ENCODE measurements at regions not wholly inside any gene's neighbourhood (a gene's known extent, or its start where the extent isn't known, plus 50 kb on each side); places are given as distances from the start of the nearest gene placed in this dataset.

GRCh38 chr10:117468665-117469064, 73.9 kb upstream of the EMX2 start:
- H3K36me3 Mint-ChIP-seq = no peaks in the 10 kb centered on the region
- no peak for ATAC-seq (ENCODE audit: low read depth in 2 of 2)
- H3K27me3 Mint-ChIP-seq = peaks cover 0 to 34% (median 20%) of the 10 kb centered on the region in 3 donors

DNA sequence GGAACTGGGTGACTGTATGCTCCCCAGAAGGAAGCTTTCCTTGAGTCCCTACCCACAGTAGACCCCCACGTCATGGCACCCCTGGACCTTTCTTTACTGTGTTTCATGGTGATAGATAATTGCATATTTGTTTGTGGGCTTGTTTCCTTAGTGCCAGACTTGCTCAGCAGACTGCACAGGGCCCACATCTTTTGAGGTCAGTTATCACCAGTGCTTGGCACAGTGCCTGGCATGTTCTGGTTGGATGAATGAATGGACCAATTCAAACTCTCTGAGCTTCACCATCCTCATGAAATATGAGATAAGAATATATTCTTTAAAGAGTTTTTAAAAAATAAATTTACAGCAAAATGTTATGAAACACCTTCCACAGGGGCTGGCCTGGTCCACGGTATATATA, 78.4 kb upstream of the EMX2 start:
- no peak for ATAC-seq (ENCODE audit: low read depth in 2 of 2)
- H3K9me3 Mint-ChIP-seq = peaks cover 0 to 2% (median 0%) of the 10 kb centered on the region in 7 donors

More at GRCh38 chr10:117468665-117469064, 73.9 kb upstream of the EMX2 start:
- Mint-ChIP-seq H3K4me3 (no peak overlapping the region), H3K4me1 (no peaks in the 10 kb centered on the region), H3K27ac (no peak overlapping the region), H3K9me3 (no peaks in the 10 kb centered on the region)
- DNase-seq = no peak

GRCh38 chr10:117463545-117463920, 79.0 kb upstream of the EMX2 start:
- ATAC-seq (ENCODE audit: low read depth in 2 of 2) = no peak
- DNase-seq = no peak
- Mint-ChIP-seq H3K9me3 (peaks cover 0 to 2% (median 0%) of the 10 kb centered on the region in 7 donors), H3K27ac (no peak overlapping the region), H3K4me1 (no peaks in the 10 kb centered on the region), H3K27me3 (peaks cover 1 to 15% (median 12%) of the 10 kb centered on the region in 3 donors), H3K36me3 (no peaks in the 10 kb centered on the region), H3K4me3 (no peak overlapping the region)

More for the DNA sequence above, 78.4 kb upstream of the EMX2 start:
- H3K27ac Mint-ChIP-seq = no peak overlapping the region
- H3K27me3 Mint-ChIP-seq = peaks cover 0 to 8% (median 7%) of the 10 kb centered on the region in 3 donors
- no peaks in the 10 kb centered on the region for H3K4me1 Mint-ChIP-seq
- H3K36me3 Mint-ChIP-seq = no peaks in the 10 kb centered on the region
- DNase-seq = no peak
- H3K4me3 Mint-ChIP-seq = no peak overlapping the region

- DNase-seq (no peak), ATAC-seq (ENCODE audit: low read depth in 2 of 2) (no peak)
- H3K27ac Mint-ChIP-seq = no peak overlapping the region
- H3K9me3 Mint-ChIP-seq = peaks cover 0 to 2% (median 0%) of the 10 kb centered on the region in 7 donors
- H3K4me3 Mint-ChIP-seq = no peak overlapping the region
- no peaks in the 10 kb centered on the region for H3K36me3 Mint-ChIP-seq
- H3K27me3 Mint-ChIP-seq = peaks cover 5 to 20% (median 12%) of the 10 kb centered on the region in 3 donors
- H3K4me1 Mint-ChIP-seq = no peaks in the 10 kb centered on the region
These were observed 79.6 kb upstream of the EMX2 start for GRCh38 chr10:117462816-117463544.

GRCh38 chr10:117462424-117462792, 80.1 kb upstream of the EMX2 start:
- H3K36me3 Mint-ChIP-seq = no peaks in the 10 kb centered on the region
- H3K4me1 Mint-ChIP-seq = no peaks in the 10 kb centered on the region
- ATAC-seq (ENCODE audit: low read depth in 2 of 2) (no peak), DNase-seq (no peak)
- H3K4me3 Mint-ChIP-seq = no peak overlapping the region
- H3K27ac Mint-ChIP-seq = no peak overlapping the region
- peaks cover 7 to 26% (median 15%) of the 10 kb centered on the region in 3 donors for H3K27me3 Mint-ChIP-seq
- peaks cover 0 to 2% (median 0%) of the 10 kb centered on the region in 7 donors for H3K9me3 Mint-ChIP-seq

- H3K4me3 Mint-ChIP-seq = no peak overlapping the region
- DNase-seq (no peak), ATAC-seq (ENCODE audit: low read depth in 2 of 2) (no peak)
- H3K27ac Mint-ChIP-seq = no peak overlapping the region
- peaks cover 10 to 26% (median 20%) of the 10 kb centered on the region in 3 donors for H3K27me3 Mint-ChIP-seq
- H3K4me1 Mint-ChIP-seq = no peaks in the 10 kb centered on the region
- peaks cover 0 to 2% (median 0%) of the 10 kb centered on the region in 7 donors for H3K9me3 Mint-ChIP-seq
- H3K36me3 Mint-ChIP-seq = no peaks in the 10 kb centered on the region
These were observed 80.7 kb upstream of the EMX2 start for GRCh38 chr10:117461766-117462423.

DNA sequence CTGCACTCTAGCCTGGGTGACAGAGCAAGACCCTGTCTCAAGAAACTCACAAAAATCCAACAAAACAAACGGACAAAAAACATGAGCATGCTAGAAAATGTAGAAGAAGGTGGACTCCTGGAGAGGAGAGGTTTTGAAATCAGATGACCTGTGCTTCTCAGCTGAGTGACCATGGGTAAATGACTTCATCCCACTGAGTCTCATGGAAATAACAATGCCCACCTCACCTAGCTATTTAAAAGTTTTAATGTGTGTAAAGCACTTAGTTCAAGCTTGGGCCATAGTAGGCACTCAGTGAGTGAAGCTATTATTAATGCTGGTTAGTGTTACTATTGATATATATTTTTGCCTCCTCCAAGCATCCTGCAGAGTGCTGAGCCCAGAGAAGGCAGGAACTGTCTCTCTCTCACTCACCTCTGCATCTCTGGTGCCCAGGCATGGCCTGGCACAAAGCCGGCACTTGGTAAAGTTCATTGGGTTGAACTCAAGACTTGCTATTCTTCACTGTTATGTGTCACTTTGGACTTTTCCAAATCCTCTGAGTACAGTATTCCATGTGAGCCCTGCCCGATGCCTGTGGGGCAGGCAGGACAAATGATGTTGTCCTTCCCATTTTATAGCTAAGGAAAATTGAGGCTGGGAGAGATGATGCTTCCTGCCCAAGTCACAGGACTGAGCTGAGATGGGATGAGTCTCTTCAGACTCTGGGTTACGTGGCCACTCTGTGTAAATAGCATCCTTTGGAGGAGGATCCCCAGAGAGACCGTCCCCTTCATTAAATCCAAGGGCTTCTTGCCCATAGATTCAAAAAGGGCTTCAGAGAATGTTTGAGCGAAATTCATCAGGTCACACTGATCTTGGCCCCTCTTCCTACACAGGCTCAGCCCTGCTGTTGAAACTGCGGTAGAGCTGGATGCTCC, 81.4 kb upstream of the EMX2 start:
- Mint-ChIP-seq H3K4me3 (no peak overlapping the region), H3K36me3 (no peaks in the 10 kb centered on the region), H3K27ac (no peak overlapping the region), H3K27me3 (peaks cover 16 to 26% (median 25%) of the 10 kb centered on the region in 3 donors), H3K9me3 (peaks cover 0 to 2% (median 0%) of the 10 kb centered on the region in 7 donors), H3K4me1 (no peaks in the 10 kb centered on the region)
- ATAC-seq (ENCODE audit: low read depth in 2 of 2) (no peak), DNase-seq (no peak)

- DNase-seq = no peak
- H3K4me1 Mint-ChIP-seq = no peaks in the 10 kb centered on the region
- peaks cover under 1 to 8% (median 2%) of the 10 kb centered on the region in 7 donors for H3K9me3 Mint-ChIP-seq
- peak overlapping the region in 1 of 8 donors; percentile 16 for H3K4me3 Mint-ChIP-seq
- peaks cover 0 to 2% of the 10 kb centered on the region in 2 donors for H3K36me3 Mint-ChIP-seq
- ATAC-seq (ENCODE audit: low read depth in 2 of 2) = no peak
- no peak overlapping the region for H3K27ac Mint-ChIP-seq
- peaks cover 16 to 32% (median 31%) of the 10 kb centered on the region in 3 donors for H3K27me3 Mint-ChIP-seq
These were observed 83.3 kb upstream of the PDZD8 start for GRCh38 chr10:117458571-117458970.

- H3K4me3 Mint-ChIP-seq = no peak overlapping the region
- no peak for ATAC-seq (ENCODE audit: low read depth in 2 of 2)
- H3K27me3 Mint-ChIP-seq = peaks cover 22 to 38% (median 36%) of the 10 kb centered on the region in 3 donors
These were observed 82.7 kb upstream of the PDZD8 start for GRCh38 chr10:117457932-117458331.

GRCh38 chr10:117457071-117457810, 82.0 kb upstream of the PDZD8 start:
- H3K36me3 Mint-ChIP-seq = peaks cover 5 to 10% of the 10 kb centered on the region in 2 donors
- H3K4me3 Mint-ChIP-seq = peak overlapping the region in 1 of 8 donors; percentile 66
- no peaks in the 10 kb centered on the region for H3K4me1 Mint-ChIP-seq
- H3K9me3 Mint-ChIP-seq = peaks cover 2 to 19% (median 12%) of the 10 kb centered on the region in 7 donors
- no peak for ATAC-seq (ENCODE audit: low read depth in 2 of 2)
- no peak overlapping the region for H3K27ac Mint-ChIP-seq
- DNase-seq = no peak
- H3K27me3 Mint-ChIP-seq = peaks cover 27 to 43% (median 34%) of the 10 kb centered on the region in 3 donors

More at GRCh38 chr10:117457932-117458331, 82.7 kb upstream of the PDZD8 start:
- H3K36me3 Mint-ChIP-seq = peaks cover under 1 to 8% of the 10 kb centered on the region in 2 donors
- H3K27ac Mint-ChIP-seq = no peak overlapping the region
- H3K4me1 Mint-ChIP-seq = no peaks in the 10 kb centered on the region
- peaks cover 2 to 14% (median 8%) of the 10 kb centered on the region in 7 donors for H3K9me3 Mint-ChIP-seq
- DNase-seq = no peak

GRCh38 chr10:117455346-117455745, 80.1 kb upstream of the PDZD8 start:
- H3K27ac Mint-ChIP-seq = no peak overlapping the region
- peaks cover 2 to 19% (median 13%) of the 10 kb centered on the region in 7 donors for H3K9me3 Mint-ChIP-seq
- H3K36me3 Mint-ChIP-seq = peaks cover 5 to 10% of the 10 kb centered on the region in 2 donors
- ATAC-seq (ENCODE audit: low read depth in 2 of 2) (no peak), DNase-seq (no peak)
- peaks cover 33 to 43% (median 37%) of the 10 kb centered on the region in 3 donors for H3K27me3 Mint-ChIP-seq
- H3K4me3 Mint-ChIP-seq = no peak overlapping the region
- no peaks in the 10 kb centered on the region for H3K4me1 Mint-ChIP-seq

DNA sequence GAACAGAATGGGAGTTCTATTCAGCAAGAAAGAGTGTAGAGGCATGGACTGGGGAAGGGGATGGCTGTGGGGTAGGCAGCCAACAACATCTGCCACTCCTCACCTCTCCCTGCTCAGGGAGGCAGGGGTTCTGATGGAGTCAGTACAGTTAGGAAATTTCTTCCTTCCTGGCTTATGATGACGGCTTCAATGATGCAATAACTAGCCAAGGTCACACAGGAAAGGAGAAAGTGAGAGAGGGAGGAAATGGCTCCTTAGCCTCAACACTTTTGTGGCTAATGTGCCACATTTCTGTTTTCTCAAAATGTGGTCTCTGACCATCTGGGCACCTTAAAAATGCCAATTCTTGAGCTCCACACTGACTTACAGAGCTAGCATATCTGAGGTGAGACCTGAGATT, 79.3 kb upstream of the PDZD8 start:
- Mint-ChIP-seq H3K4me1 (no peaks in the 10 kb centered on the region), H3K27me3 (peaks cover 33 to 43% (median 38%) of the 10 kb centered on the region in 3 donors), H3K27ac (no peak overlapping the region), H3K9me3 (peaks cover 2 to 21% (median 13%) of the 10 kb centered on the region in 7 donors), H3K36me3 (peaks cover 5 to 10% of the 10 kb centered on the region in 2 donors), H3K4me3 (peak overlapping the region in 1 of 8 donors; percentile 6)
- ATAC-seq (ENCODE audit: low read depth in 2 of 2) (no peak), DNase-seq (no peak)
